OCI-LY3 (cell line): ENCODE measurements at regions not wholly inside any gene's neighbourhood (a gene's known extent, or its start where the extent isn't known, plus 50 kb on each side); places are given as distances from the start of the nearest gene placed in this dataset.

Experiments
- H2AFZ ChIP-seq: fragments of 200-600, 300-600 bp; shearing (Covaris generic); 2 replicates; pipeline ENCODE4 v1.6.0; 2014; ENCODE audit warnings: antibody characterized with exemption, low read depth, low read length
- H3K27ac ChIP-seq: fragments of 200-600, 300-600 bp; sonication (generic); 2 replicates; pipeline ENCODE4 v1.5.1; 2014; ENCODE audit warnings: mild to moderate bottlenecking, low read length, moderate library complexity, mixed read lengths
- H3K27me3 ChIP-seq: fragments of 200-600, 300-600 bp; sonication (generic); 2 replicates; pipeline ENCODE4 v1.6.1; 2014; ENCODE audit warnings: low read depth, low read length, mixed read lengths
- H3K36me3 ChIP-seq: fragments of 200-600, 300-600 bp; sonication (generic); replicated peaks from 2 replicates; pipeline ENCODE3; 2014; ENCODE audit warnings: low read depth, low read length, mixed read lengths
- H3K4me1 ChIP-seq: fragments of 300-600, 200-600 bp; sonication (generic); 2 replicates; pipeline ENCODE4 v1.6.1; 2014; ENCODE audit warnings: low read length, mixed read lengths
- H3K4me2 ChIP-seq: fragments of 200-600, 300-600 bp; sonication (generic); 2 replicates; pipeline ENCODE4 v1.6.1; 2014; ENCODE audit warnings: low read length, mixed read lengths
- H3K4me3 ChIP-seq: fragments of 300-600, 200-600 bp; sonication (generic); 2 replicates; pipeline ENCODE4 v1.5.1; 2014; ENCODE audit warnings: antibody characterized with exemption, mild to moderate bottlenecking, low read length, moderate library complexity
- H3K79me2 ChIP-seq: fragments of 300-600, 200-600 bp; shearing (Covaris generic); 2 replicates; pipeline ENCODE4 v1.6.1; 2014; ENCODE audit warnings: mild to moderate bottlenecking, low read length, mixed read lengths
- H3K9ac ChIP-seq: fragments of 300-600, 200-600 bp; shearing (Covaris generic); 2 replicates; pipeline ENCODE4 v1.6.0; 2014; ENCODE audit warnings: mild to moderate bottlenecking, low read length, moderate library complexity
- H3K9me3 ChIP-seq: fragments of 200-600, 300-600 bp; shearing (Covaris generic); 2 replicates; pipeline ENCODE4 v1.6.1; 2014; ENCODE audit warnings: low read length, mixed read lengths; ENCODE audit not compliant: insufficient read depth
- H4K20me1 ChIP-seq: fragments of 200-600, 300-600 bp; sonication (generic); 2 replicates; pipeline ENCODE4 v1.6.1; 2016; ENCODE audit warnings: low read length, mixed read lengths; ENCODE audit not compliant: insufficient read depth
- CTCF ChIP-seq: fragments of 200-600, 300-600 bp; sonication (generic); IDR thresholded peaks from 2 replicates; pipeline ENCODE4 v1.5.1; 2014; ENCODE audit warnings: antibody characterized with exemption, low read length, low read depth
- EZH2phosphoT487 ChIP-seq: fragments of 200-600 bp; shearing (Covaris generic); IDR thresholded peaks from 2 replicates; pipeline ENCODE4 v1.6.1; 2018; ENCODE audit warnings: antibody characterized with exemption, mixed run types, low read depth

DNA sequence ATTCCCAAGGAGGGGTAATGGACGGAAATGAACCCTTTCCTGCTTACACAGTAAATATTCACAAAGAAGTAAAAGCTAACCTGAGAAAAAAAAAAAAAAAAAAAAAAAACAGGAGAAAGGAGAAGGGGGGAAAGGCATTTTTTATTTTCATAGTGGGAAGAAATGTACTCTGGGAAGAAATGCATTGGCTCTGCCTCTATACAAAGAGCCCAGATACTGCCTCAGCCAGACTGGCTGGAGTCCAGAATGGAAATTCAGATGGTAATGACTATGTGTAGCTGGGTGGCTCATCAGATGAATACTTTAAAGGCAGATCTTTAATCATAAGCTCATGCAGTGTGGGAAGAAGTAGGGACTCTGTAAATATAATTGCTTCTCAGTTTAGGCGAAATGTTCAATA is 124.9 kb upstream of the ZNF608 start:
- no peak for TF ChIP-seq EZH2phosphoT487
- no peak for TF ChIP-seq CTCF
- H3K9ac ChIP-seq, result no peak overlapping the region
- H3K4me3 ChIP-seq, result no peak overlapping the region
- no peaks in the 10 kb centered on the region for H4K20me1 ChIP-seq
- no peak overlapping the region for H3K4me2 ChIP-seq
- H3K4me1 ChIP-seq, result no peaks in the 10 kb centered on the region
- H3K79me2 ChIP-seq, result no peaks in the 10 kb centered on the region
- no peak overlapping the region for H2AFZ ChIP-seq
- no peaks in the 10 kb centered on the region for H3K9me3 ChIP-seq
- no peak overlapping the region for H3K27ac ChIP-seq
- H3K27me3 ChIP-seq, result no peaks in the 10 kb centered on the region
- no peaks in the 10 kb centered on the region for H3K36me3 ChIP-seq

GRCh38 chr5:124872086-124872485 is 125.6 kb upstream of the ZNF608 start:
- no peaks in the 10 kb centered on the region for H3K36me3 ChIP-seq

GRCh38 chr5:124872615-124873014 is 126.2 kb upstream of the ZNF608 start:
- Histone ChIP-seq H3K9ac (no peak overlapping the region), H2AFZ (no peak overlapping the region), H3K27ac (no peak overlapping the region), H3K4me1 (no peaks in the 10 kb centered on the region), H3K27me3 (no peaks in the 10 kb centered on the region), H4K20me1 (no peaks in the 10 kb centered on the region), H3K79me2 (no peaks in the 10 kb centered on the region), H3K9me3 (no peaks in the 10 kb centered on the region), H3K36me3 (no peaks in the 10 kb centered on the region), H3K4me2 (no peak overlapping the region), H3K4me3 (no peak overlapping the region)
- no peak for TF ChIP-seq CTCF
- no peak for TF ChIP-seq EZH2phosphoT487

More at GRCh38 chr5:124872086-124872485, 125.6 kb upstream of the ZNF608 start:
- Histone ChIP-seq H3K4me2 (no peak overlapping the region), H3K4me1 (no peaks in the 10 kb centered on the region), H2AFZ (no peak overlapping the region), H3K9ac (no peak overlapping the region), H3K79me2 (no peaks in the 10 kb centered on the region), H3K4me3 (no peak overlapping the region), H3K9me3 (no peaks in the 10 kb centered on the region), H3K27ac (no peak overlapping the region), H3K27me3 (no peaks in the 10 kb centered on the region), H4K20me1 (no peaks in the 10 kb centered on the region)
- TF ChIP-seq EZH2phosphoT487, result no peak
- TF ChIP-seq CTCF, result no peak

DNA sequence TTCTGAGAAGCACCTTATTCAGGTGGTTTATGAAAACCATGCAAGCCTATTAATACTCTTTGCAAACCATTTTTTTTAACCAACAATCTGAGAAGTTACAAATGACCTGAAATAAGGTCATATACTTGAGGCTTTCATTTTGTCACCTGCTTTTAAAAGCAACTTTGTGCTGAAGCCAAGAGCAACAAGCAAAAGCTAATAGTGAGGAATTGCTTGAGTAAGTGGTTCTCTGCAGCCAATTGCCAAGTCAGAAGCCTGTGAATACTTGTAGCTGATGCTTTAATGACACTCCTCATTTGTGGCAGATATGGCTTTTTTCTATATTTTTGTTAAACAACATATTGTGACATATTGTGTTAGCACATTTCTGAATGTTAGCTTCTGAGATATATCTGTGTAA is 126.7 kb upstream of the ZNF608 start:
- H3K36me3 ChIP-seq, result no peaks in the 10 kb centered on the region
- no peaks in the 10 kb centered on the region for H3K79me2 ChIP-seq
- no peaks in the 10 kb centered on the region for H3K4me1 ChIP-seq
- no peak overlapping the region for H3K27ac ChIP-seq
- H3K27me3 ChIP-seq, result no peaks in the 10 kb centered on the region
- no peaks in the 10 kb centered on the region for H4K20me1 ChIP-seq
- H3K9ac ChIP-seq, result no peak overlapping the region
- H3K9me3 ChIP-seq, result no peaks in the 10 kb centered on the region
- no peak overlapping the region for H2AFZ ChIP-seq
- no peak overlapping the region for H3K4me3 ChIP-seq
- TF ChIP-seq CTCF (no peak), EZH2phosphoT487 (no peak)
- H3K4me2 ChIP-seq, result no peak overlapping the region
